Neural cell (in vitro differentiated cells): ENCODE measurements at regions not wholly inside any gene's neighbourhood (a gene's known extent, or its start where the extent isn't known, plus 50 kb on each side); places are given as distances from the start of the nearest gene placed in this dataset.

Source experiments
- H2AFZ ChIP-seq: fragments of 200-600, 300-800 bp; sonication (generic), shearing (Covaris generic); 2 replicates; pipeline ENCODE4 v1.6.0; 2014; ENCODE audit warnings: low read depth, mild to moderate bottlenecking, antibody characterized with exemption, low read length, moderate library complexity
- H3F3A ChIP-seq: fragments of 200-600 bp; shearing (Covaris generic); 2 replicates; pipeline ENCODE4 v1.6.1; 2016; ENCODE audit warnings: mild to moderate bottlenecking, moderate library complexity, mixed read lengths, antibody characterized with exemption, low read length; ENCODE audit not compliant: insufficient read depth, poor library complexity, severe bottlenecking
- H3K27ac ChIP-seq: fragments of 200-600, 300-800 bp; sonication (generic), shearing (Covaris generic); 2 replicates; pipeline ENCODE4 v1.5.1; 2014; ENCODE audit warnings: mild to moderate bottlenecking, low read length, moderate library complexity
- H3K27me3 ChIP-seq: fragments of 300-800, 200-600 bp; sonication (generic), shearing (Covaris generic); 2 replicates; pipeline ENCODE4 v1.6.0; 2014; ENCODE audit warnings: mild to moderate bottlenecking, low read depth, low read length, moderate library complexity; ENCODE audit not compliant: insufficient read depth
- H3K36me3 ChIP-seq: fragments of 300-800, 200-600 bp; sonication (generic), shearing (Covaris generic); 2 replicates; pipeline ENCODE4 v1.5.1; 2014; ENCODE audit warnings: mild to moderate bottlenecking, antibody characterized with exemption, low read length, moderate library complexity; ENCODE audit not compliant: insufficient read depth
- H3K4me2 ChIP-seq: fragments of 300-800, 200-600 bp; sonication (generic), shearing (Covaris generic); 2 replicates; pipeline ENCODE4 v1.6.0; 2014; ENCODE audit warnings: mild to moderate bottlenecking, low read length
- H3K4me3 ChIP-seq: fragments of 300-800, 200-600 bp; sonication (generic), shearing (Covaris generic); 2 replicates; pipeline ENCODE4 v1.5.1; 2014; ENCODE audit warnings: mild to moderate bottlenecking, low read length, moderate library complexity
- H3K79me2 ChIP-seq: fragments of 200-600 bp; shearing (Covaris generic); replicated peaks from 2 replicates; pipeline ENCODE4 v1.6.0; 2014; ENCODE audit warnings: mild to moderate bottlenecking, low read length, moderate library complexity; ENCODE audit not compliant: insufficient read depth
- H3K9ac ChIP-seq: fragments of 300-800, 200-600 bp; sonication (generic), shearing (Covaris generic); 2 replicates; pipeline ENCODE4 v1.6.1; 2016; ENCODE audit warnings: mild to moderate bottlenecking, low read length, mixed read lengths
- H3K9me2 ChIP-seq: fragments of 200-600 bp; shearing (Covaris generic); 2 replicates; pipeline ENCODE4 v1.6.1; 2016; ENCODE audit warnings: mild to moderate bottlenecking, low read length, mixed read lengths; ENCODE audit not compliant: insufficient read depth
- H3K9me3 ChIP-seq: fragments of 200-600, 300-800 bp; sonication (generic), shearing (Covaris generic); 2 replicates; pipeline ENCODE4 v1.6.1; 2016; ENCODE audit warnings: mild to moderate bottlenecking, mixed run types, low read length, moderate library complexity, mixed read lengths
- H4K20me1 ChIP-seq: fragments of 200-600 bp; shearing (Covaris generic); 2 replicates; pipeline ENCODE4 v1.6.1; 2016; ENCODE audit warnings: mild to moderate bottlenecking, mixed run types; ENCODE audit not compliant: insufficient read depth
- CTCF ChIP-seq: fragments of 450-650 bp; IDR thresholded peaks from 2 replicates; pipeline ENCODE4 v1.5.1; 2014; ENCODE audit warnings: antibody characterized with exemption, mild to moderate bottlenecking, moderate library complexity; ENCODE audit not compliant: poor library complexity, severe bottlenecking
- EP300 ChIP-seq: fragments of 450-650 bp; conservative IDR thresholded peaks from 2 replicates; pipeline ENCODE4 v1.6.1; 2014; ENCODE audit warnings: antibody characterized with exemption, mild to moderate bottlenecking, moderate library complexity; ENCODE audit not compliant: poor library complexity, severe bottlenecking
- EZH2 ChIP-seq: fragments of 200-600, 300-800 bp; shearing (Covaris generic), sonication (generic); IDR thresholded peaks from 2 replicates; pipeline ENCODE4 v1.6.1; 2014; ENCODE audit warnings: antibody characterized with exemption, low read length, borderline replicate concordance, mild to moderate bottlenecking; ENCODE audit not compliant: insufficient read depth, poor library complexity, severe bottlenecking
- MXI1 ChIP-seq: fragments of 450-650 bp; conservative IDR thresholded peaks from 2 replicates; pipeline ENCODE4 v1.6.1; 2014; ENCODE audit warnings: antibody characterized with exemption, mild to moderate bottlenecking; ENCODE audit not compliant: poor library complexity, severe bottlenecking
- POLR2AphosphoS5 ChIP-seq: IDR thresholded peaks from 2 replicates; pipeline ENCODE4 v1.6.1; 2012
- RAD21 ChIP-seq: fragments of 450-650 bp; conservative IDR thresholded peaks from 2 replicates; pipeline ENCODE4 v1.6.1; 2014; ENCODE audit warnings: antibody characterized with exemption, mild to moderate bottlenecking, moderate library complexity
- REST ChIP-seq: IDR thresholded peaks from 2 replicates; pipeline ENCODE4 v1.6.1; 2012; ENCODE audit warnings: borderline replicate concordance
- SMC3 ChIP-seq: fragments of 450-650 bp; conservative IDR thresholded peaks from 2 replicates; pipeline ENCODE4 v1.6.1; 2014; ENCODE audit warnings: antibody characterized with exemption, mild to moderate bottlenecking, moderate library complexity; ENCODE audit not compliant: poor library complexity
- TAF1 ChIP-seq: IDR thresholded peaks from 2 replicates; pipeline ENCODE4 v1.6.1; 2012; ENCODE audit warnings: low read depth

GRCh38 chr13:99802416-99802815 lies 169.2 kb downstream of the ZIC5 start:
- H3K79me2 ChIP-seq: no peaks in the 10 kb centered on the region
- no peaks in the 10 kb centered on the region for H3K36me3 ChIP-seq
- H2AFZ ChIP-seq: no peak overlapping the region
- H3K4me2 ChIP-seq: no peak overlapping the region
- H3K9me3 ChIP-seq: no peaks in the 10 kb centered on the region
- no peak overlapping the region for H3K9ac ChIP-seq
- no peaks in the 10 kb centered on the region for H4K20me1 ChIP-seq
- no peak overlapping the region for H3K27ac ChIP-seq
- no peaks in the 10 kb centered on the region for H3K9me2 ChIP-seq
- H3K4me3 ChIP-seq: no peak overlapping the region
- H3K27me3 ChIP-seq: no peaks in the 10 kb centered on the region
- TF ChIP-seq REST (no peak), TAF1 (no peak), SMC3 (no peak), POLR2AphosphoS5 (no peak), CTCF (no peak), EZH2 (no peak), EP300 (no peak), RAD21 (no peak), MXI1 (no peak)
- no peaks in the 10 kb centered on the region for H3F3A ChIP-seq

GRCh38 chr13:99800951-99801350 lies 170.6 kb downstream of the ZIC5 start:
- Histone ChIP-seq H3K79me2 (no peaks in the 10 kb centered on the region), H4K20me1 (no peaks in the 10 kb centered on the region), H3K4me3 (no peak overlapping the region), H3K27me3 (no peaks in the 10 kb centered on the region), H3K36me3 (no peaks in the 10 kb centered on the region), H3F3A (no peaks in the 10 kb centered on the region), H3K9me2 (no peaks in the 10 kb centered on the region), H3K4me2 (no peak overlapping the region), H2AFZ (no peak overlapping the region), H3K9ac (no peak overlapping the region), H3K9me3 (no peaks in the 10 kb centered on the region), H3K27ac (no peak overlapping the region)
- TF ChIP-seq POLR2AphosphoS5 (no peak), RAD21 (no peak), SMC3 (no peak), TAF1 (no peak), MXI1 (no peak), CTCF (no peak), EZH2 (no peak), EP300 (no peak), REST (no peak)
